HG03045 (cell line): ENCODE measurements at regions not wholly inside any gene's neighbourhood (a gene's known extent, or its start where the extent isn't known, plus 50 kb on each side); places are given as distances from the start of the nearest gene placed in this dataset.

Experiments
- ATAC-seq: cut with Tn5 transposase; IDR thresholded peaks from one replicate; pipeline ENCODE4 v1.9.1; 2021; ENCODE audit warnings: mild to moderate bottlenecking, moderate library complexity; ENCODE audit not compliant: unreplicated experiment

- ATAC-seq: no peak
Measured at GRCh38 chr1:216925962-216926625, 202.9 kb upstream of the ESRRG start.

GRCh38 chr1:216924732-216925131 is 201.5 kb upstream of the ESRRG start:
- ATAC-seq: no peak

- ATAC-seq: no peak
Measured at GRCh38 chr1:216923601-216924000, 200.4 kb upstream of the ESRRG start.

GRCh38 chr1:216922406-216922805 is 199.2 kb upstream of the ESRRG start:
- ATAC-seq: no peak

GRCh38 chr1:216921866-216922265 is 198.6 kb upstream of the ESRRG start:
- ATAC-seq: no peak

GRCh38 chr1:216919060-216919970 is 196.1 kb upstream of the ESRRG start:
- no peak for ATAC-seq

GRCh38 chr1:216916890-216917438 is 193.7 kb upstream of the ESRRG start:
- ATAC-seq: no peak

GRCh38 chr1:216914974-216915373 is 191.7 kb upstream of the ESRRG start:
- ATAC-seq: no peak

- ATAC-seq: no peak
Measured at GRCh38 chr1:216913976-216914375, 190.7 kb upstream of the ESRRG start.

GRCh38 chr1:216910081-216910840 is 187.0 kb upstream of the ESRRG start:
- ATAC-seq: no peak

GRCh38 chr1:216908126-216908525 is 184.9 kb upstream of the ESRRG start:
- ATAC-seq: no peak

GRCh38 chr1:216907100-216907499 is 183.9 kb upstream of the ESRRG start:
- ATAC-seq: no peak

- ATAC-seq: no peak
Measured at GRCh38 chr1:216905781-216906180, 182.6 kb upstream of the ESRRG start.

- no peak for ATAC-seq
Measured at GRCh38 chr1:216905137-216905536, 181.9 kb upstream of the ESRRG start.

- ATAC-seq: no peak
Measured at GRCh38 chr1:216904471-216904870, 181.2 kb upstream of the ESRRG start.

GRCh38 chr1:216903382-216903740 is 180.1 kb upstream of the ESRRG start:
- ATAC-seq: no peak

- no peak for ATAC-seq
Measured at GRCh38 chr1:216902669-216903381, 179.6 kb upstream of the ESRRG start.

GRCh38 chr1:216900116-216900620 is 176.9 kb upstream of the ESRRG start:
- ATAC-seq: no peak

GRCh38 chr1:216898801-216899200 is 175.6 kb upstream of the ESRRG start:
- no peak for ATAC-seq

- ATAC-seq: no peak
Measured at GRCh38 chr1:216896146-216896545, 172.9 kb upstream of the ESRRG start.
